ENCODE measurements at regions not wholly inside any gene's neighbourhood (a gene's known extent, or its start where the extent isn't known, plus 50 kb on each side); places are given as distances from the start of the nearest gene placed in this dataset.

DNA sequence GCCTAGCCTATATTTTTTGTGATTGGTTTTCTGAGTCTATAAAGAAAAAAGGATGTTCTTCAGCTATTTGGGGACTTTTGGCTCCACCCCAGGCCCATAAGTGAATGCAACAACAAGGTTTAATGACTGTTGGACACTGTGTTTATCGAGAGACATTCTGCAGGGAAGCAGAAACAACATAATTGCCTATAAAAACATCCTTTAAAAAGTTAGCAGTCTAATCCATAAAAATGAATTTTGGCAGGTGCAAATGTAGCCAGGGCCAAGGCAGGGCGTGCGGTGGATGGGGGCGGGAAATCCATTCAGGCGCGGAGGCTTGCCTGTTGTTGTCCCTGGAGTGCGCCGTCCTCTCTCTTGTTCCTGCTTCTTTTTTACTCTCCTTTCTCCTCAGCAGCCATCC, 99.3 kb downstream of the PAX1 start:
- TF ChIP-seq, protein P1, sequence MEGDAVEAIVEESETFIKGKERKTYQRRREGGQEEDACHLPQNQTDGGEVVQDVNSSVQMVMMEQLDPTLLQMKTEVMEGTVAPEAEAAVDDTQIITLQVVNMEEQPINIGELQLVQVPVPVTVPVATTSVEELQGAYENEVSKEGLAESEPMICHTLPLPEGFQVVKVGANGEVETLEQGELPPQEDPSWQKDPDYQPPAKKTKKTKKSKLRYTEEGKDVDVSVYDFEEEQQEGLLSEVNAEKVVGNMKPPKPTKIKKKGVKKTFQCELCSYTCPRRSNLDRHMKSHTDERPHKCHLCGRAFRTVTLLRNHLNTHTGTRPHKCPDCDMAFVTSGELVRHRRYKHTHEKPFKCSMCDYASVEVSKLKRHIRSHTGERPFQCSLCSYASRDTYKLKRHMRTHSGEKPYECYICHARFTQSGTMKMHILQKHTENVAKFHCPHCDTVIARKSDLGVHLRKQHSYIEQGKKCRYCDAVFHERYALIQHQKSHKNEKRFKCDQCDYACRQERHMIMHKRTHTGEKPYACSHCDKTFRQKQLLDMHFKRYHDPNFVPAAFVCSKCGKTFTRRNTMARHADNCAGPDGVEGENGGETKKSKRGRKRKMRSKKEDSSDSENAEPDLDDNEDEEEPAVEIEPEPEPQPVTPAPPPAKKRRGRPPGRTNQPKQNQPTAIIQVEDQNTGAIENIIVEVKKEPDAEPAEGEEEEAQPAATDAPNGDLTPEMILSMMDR (IDR thresholded peaks at IDR 0.05; ENCODE audit: control extremely low read depth in 1 of 3, insufficient read depth in 1 of 3, low read depth in 1 of 3, low read length in 3 of 3), result no peak
- TF ChIP-seq RAD21 (IDR thresholded peaks at IDR 0.05 in 1 of 2, conservative IDR thresholded peaks at IDR 0.05 in 1 of 2; ENCODE audit: low read depth in 2 of 2, low read length in 2 of 2) (no peak), JUND (IDR thresholded peaks at IDR 0.05; ENCODE audit: low read length) (no peak), SIN3A (conservative IDR thresholded peaks at IDR 0.05 in 1 of 2, IDR thresholded peaks at IDR 0.05 in 1 of 2; ENCODE audit: low read depth in 1 of 2, low read length in 2 of 2) (no peak), POLR2A (IDR thresholded peaks at IDR 0.05; ENCODE audit: control extremely low read depth in 1 of 2, low read depth in 2 of 2, low read length in 2 of 2) (no peak), KDM1A (IDR thresholded peaks at IDR 0.05; ENCODE audit: borderline replicate concordance, low read length) (no peak), GABPA (IDR thresholded peaks at IDR 0.05; ENCODE audit: borderline replicate concordance, insufficient read depth, low read length) (no peak), EZH2 (IDR thresholded peaks at IDR 0.05; ENCODE audit: low read depth, low read length, severe bottlenecking) (no peak), ZNF274 (IDR thresholded peaks at IDR 0.05; ENCODE audit: borderline replicate concordance, extremely low read depth, low read length) (no peak), RBBP5 (IDR thresholded peaks at IDR 0.05; ENCODE audit: borderline replicate concordance, low read depth, low read length) (no peak), HDAC2 (IDR thresholded peaks at IDR 0.05; ENCODE audit: borderline replicate concordance in 1 of 2, low read depth in 2 of 2, low read length in 2 of 2) (no peak), SP1 (IDR thresholded peaks at IDR 0.05; ENCODE audit: low read depth, low read length) (no peak)

Data from H1 (cell line).